PFSK-1 (cell line): ENCODE measurements at regions not wholly inside any gene's neighbourhood (a gene's known extent, or its start where the extent isn't known, plus 50 kb on each side); places are given as distances from the start of the nearest gene placed in this dataset.

ENCODE experiments used
- POLR2AphosphoS5 ChIP-seq: IDR thresholded peaks from 2 replicates; pipeline ENCODE4 v1.6.1; 2012; ENCODE audit warnings: low read depth, mild to moderate bottlenecking, control low read depth, low read length, moderate library complexity
- REST ChIP-seq, 2 experiments: IDR thresholded peaks; 2 replicates each; pipeline versions ENCODE4 v1.6.1 to v1.8.0; 2011 to 2012; ENCODE audit warnings: low read depth in 2 of 2, low read length in 2 of 2, control low read depth in 1 of 2, inconsistent platforms in 1 of 2, mild to moderate bottlenecking in 1 of 2, moderate library complexity in 1 of 2; ENCODE audit not compliant: insufficient read depth in 1 of 2
- TAF1 ChIP-seq: IDR thresholded peaks from 2 replicates; pipeline ENCODE4 v1.6.1; 2012; ENCODE audit warnings: low read length, control low read depth, borderline replicate concordance; ENCODE audit not compliant: insufficient read depth

GRCh38 chr3:135840436-135840835 is 125.1 kb upstream of the PPP2R3A start:
- TF ChIP-seq REST (IDR thresholded peaks at IDR 0.05; ENCODE audit: insufficient read depth in 1 of 2, low read depth in 2 of 2, low read length in 2 of 2) (no peak), POLR2AphosphoS5 (no peak), TAF1 (no peak)
